ENCODE measurements at regions not wholly inside any gene's neighbourhood (a gene's known extent, or its start where the extent isn't known, plus 50 kb on each side); places are given as distances from the start of the nearest gene placed in this dataset.

- H3K4me3 ChIP-seq (ENCODE audit: control extremely low read depth in 1 of 5, extremely low read depth in 1 of 5, insufficient read depth in 1 of 5, low read depth in 2 of 5, low read length in 4 of 5): no peak overlapping the region
- DNase-seq (no peak), ATAC-seq (ENCODE audit: low read depth) (no peak)
- H3K9ac ChIP-seq (ENCODE audit: low read length): no peak overlapping the region
- H3K9me3 ChIP-seq (ENCODE audit: control extremely low read depth in 1 of 3, control insufficient read depth in 2 of 3, insufficient read depth in 1 of 3, low read length in 2 of 3): no peaks in the 10 kb centered on the region
- TF ChIP-seq EZH2 (IDR thresholded peaks at IDR 0.05; ENCODE audit: borderline replicate concordance, insufficient read depth, low read depth, low read length, poor library complexity, severe bottlenecking) (no peak), CTCF (IDR thresholded peaks at IDR 0.05) (no peak)
- Mint-ChIP-seq H3K27ac (no peak overlapping the region), H3K4me1 (no peaks in the 10 kb centered on the region), H3K9me3 (ENCODE audit: insufficient read depth) (no peaks in the 10 kb centered on the region), H3K27me3 (no peaks in the 10 kb centered on the region), H3K4me3 (no peak overlapping the region)
- 100% methylated on average over 1 of the region's 2 CpGs for WGBS (ENCODE audit: insufficient coverage)
- POLR2A ChIA-PET: no interaction called here
- no peaks in the 10 kb centered on the region for H3K4me1 ChIP-seq (ENCODE audit: control insufficient read depth in 2 of 2, insufficient read depth in 2 of 2, low read length in 2 of 2)
- no peaks in the 10 kb centered on the region for H3K79me2 ChIP-seq (ENCODE audit: control insufficient read depth, insufficient read depth, low read length)
- no peak overlapping the region for H2AFZ ChIP-seq (ENCODE audit: insufficient read depth, low read depth, low read length, poor library complexity, severe bottlenecking)
- no peak overlapping the region for H3K4me2 ChIP-seq (replicated peaks; ENCODE audit: low read depth, low read length, poor library complexity, severe bottlenecking)
- no peaks in the 10 kb centered on the region for H3K27me3 ChIP-seq (replicated peaks in 1 of 4; ENCODE audit: control extremely low read depth in 1 of 4, control insufficient read depth in 3 of 4, insufficient read depth in 4 of 4, low read length in 3 of 4)
- no peak overlapping the region for H3K27ac ChIP-seq (ENCODE audit: low read length in 2 of 2)
- no peaks in the 10 kb centered on the region for H4K20me1 ChIP-seq (ENCODE audit: control insufficient read depth, insufficient read depth, low read length, poor library complexity, severe bottlenecking)
- no peaks in the 10 kb centered on the region for H3K36me3 ChIP-seq (replicated peaks in 1 of 2; ENCODE audit: control extremely low read depth in 1 of 2, control insufficient read depth in 1 of 2, extremely low read depth in 1 of 2, insufficient read depth in 2 of 2, low read length in 1 of 2)
- intact Hi-C loops (cut with micrococcal nuclease): no loop called here
- CTCF ChIA-PET: interaction anchor here (0.6 kb wide), 1 partner anchor 65 kb away, joined by 3 read pairs; no protein-coding TSS in a partner anchor
Observed at GRCh38 chr12:77609016-77609415, 221.7 kb upstream of the NAV3 start.

- H3K27ac ChIP-seq (ENCODE audit: low read length in 2 of 2): no peak overlapping the region
- H3K27me3 ChIP-seq (replicated peaks in 1 of 4; ENCODE audit: control extremely low read depth in 1 of 4, control insufficient read depth in 3 of 4, insufficient read depth in 4 of 4, low read length in 3 of 4): no peaks in the 10 kb centered on the region
- no peaks in the 10 kb centered on the region for H3K9me3 ChIP-seq (ENCODE audit: control extremely low read depth in 1 of 3, control insufficient read depth in 2 of 3, insufficient read depth in 1 of 3, low read length in 2 of 3)
- POLR2A ChIA-PET: no interaction called here
- intact Hi-C loops (cut with micrococcal nuclease): no loop called here
- no peak overlapping the region for H3K4me3 ChIP-seq (ENCODE audit: control extremely low read depth in 1 of 5, extremely low read depth in 1 of 5, insufficient read depth in 1 of 5, low read depth in 2 of 5, low read length in 4 of 5)
- Mint-ChIP-seq H3K27ac (no peak overlapping the region), H3K4me3 (no peak overlapping the region), H3K27me3 (no peaks in the 10 kb centered on the region), H3K4me1 (no peaks in the 10 kb centered on the region), H3K9me3 (ENCODE audit: insufficient read depth) (no peaks in the 10 kb centered on the region)
- H3K4me2 ChIP-seq (replicated peaks; ENCODE audit: low read depth, low read length, poor library complexity, severe bottlenecking): no peak overlapping the region
- no peaks in the 10 kb centered on the region for H4K20me1 ChIP-seq (ENCODE audit: control insufficient read depth, insufficient read depth, low read length, poor library complexity, severe bottlenecking)
- no peak overlapping the region for H3K9ac ChIP-seq (ENCODE audit: low read length)
- DNase-seq (no peak), ATAC-seq (ENCODE audit: low read depth) (no peak)
- no peaks in the 10 kb centered on the region for H3K36me3 ChIP-seq (replicated peaks in 1 of 2; ENCODE audit: control extremely low read depth in 1 of 2, control insufficient read depth in 1 of 2, extremely low read depth in 1 of 2, insufficient read depth in 2 of 2, low read length in 1 of 2)
- no peak overlapping the region for H2AFZ ChIP-seq (ENCODE audit: insufficient read depth, low read depth, low read length, poor library complexity, severe bottlenecking)
- no peaks in the 10 kb centered on the region for H3K79me2 ChIP-seq (ENCODE audit: control insufficient read depth, insufficient read depth, low read length)
- no peaks in the 10 kb centered on the region for H3K4me1 ChIP-seq (ENCODE audit: control insufficient read depth in 2 of 2, insufficient read depth in 2 of 2, low read length in 2 of 2)
- CTCF ChIA-PET: interaction anchor here (0.6 kb wide), 1 partner anchor 66 kb away, joined by 3 read pairs; no protein-coding TSS in a partner anchor
- no peak for TF ChIP-seq CTCF (IDR thresholded peaks at IDR 0.05)
- no peak for TF ChIP-seq EZH2 (IDR thresholded peaks at IDR 0.05; ENCODE audit: borderline replicate concordance, insufficient read depth, low read depth, low read length, poor library complexity, severe bottlenecking)
Observed at GRCh38 chr12:77608271-77608824, 222.3 kb upstream of the NAV3 start.
